Thyroid gland (tissue), 4 donors: ENCODE measurements at regions not wholly inside any gene's neighbourhood (a gene's known extent, or its start where the extent isn't known, plus 50 kb on each side); places are given as distances from the start of the nearest gene placed in this dataset.

ENCODE experiments used
- CTCF ChIP-seq, 6 experiments: fragments of 200-600 bp in 3 of 6; fragments of 450-650 bp in 3 of 6; sonication (generic) in 3 of 6; IDR thresholded peaks; one replicate each; pipeline ENCODE4 v1.5.1; 2016 to 2019; ENCODE audit warnings: antibody characterized with exemption in 6 of 6, mild to moderate bottlenecking in 2 of 6, inconsistent platforms in 1 of 6, moderate library complexity in 1 of 6
- POLR2A ChIP-seq, 2 donors: fragments of 450-650 bp; IDR thresholded peaks; one replicate each; pipeline ENCODE4 v1.6.1; 2017; ENCODE audit warnings: antibody characterized with exemption in 2 of 2, mild to moderate bottlenecking in 2 of 2, moderate library complexity in 1 of 2

- TF ChIP-seq CTCF (IDR thresholded peaks at IDR 0.05), result no peak
- no peak for TF ChIP-seq POLR2A (IDR thresholded peaks at IDR 0.05)
Observed at GRCh38 chr16:50466170-50466569, 82.0 kb upstream of the NKD1 start.
